SW480 (cell line): ENCODE measurements at regions not wholly inside any gene's neighbourhood (a gene's known extent, or its start where the extent isn't known, plus 50 kb on each side); places are given as distances from the start of the nearest gene placed in this dataset.

ENCODE experiments used
- DNase-seq: peaks from one replicate; pipeline ENCODE4 v3.0.0-alpha.2; 2016; ENCODE audit warnings: low spot score

DNA sequence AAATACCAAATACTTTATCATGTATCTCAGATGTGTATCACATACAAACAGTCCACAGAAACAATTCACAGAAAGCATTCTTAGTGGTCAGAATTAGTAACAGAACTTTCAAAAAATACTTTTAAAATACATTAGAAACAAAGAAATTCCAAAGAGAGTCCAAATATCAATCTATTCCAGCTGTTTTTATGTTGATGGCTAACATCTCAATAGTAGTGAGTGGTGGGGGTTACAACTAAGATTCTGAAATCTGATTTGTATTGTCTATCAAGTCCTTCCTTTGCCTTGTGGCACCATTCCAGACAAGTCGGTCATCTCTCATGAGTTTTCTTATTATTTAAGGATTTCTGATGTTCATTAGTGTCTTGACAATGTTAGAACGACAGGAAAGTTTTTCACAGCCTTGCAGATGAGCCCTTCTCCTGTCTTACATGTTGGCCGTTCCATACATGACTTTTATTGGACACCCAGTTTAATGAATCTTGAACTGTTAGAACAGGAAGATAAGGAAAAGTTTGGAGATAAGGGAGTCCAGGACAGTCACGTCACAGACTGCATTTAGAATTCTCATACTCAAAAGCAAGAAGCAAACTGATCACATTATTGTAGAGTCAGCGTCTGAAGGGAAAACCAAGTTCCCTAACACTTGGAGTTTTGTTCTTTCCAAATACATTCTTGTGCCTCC is 410.3 kb downstream of the PID1 start:
- DNase-seq = no peak

DNA sequence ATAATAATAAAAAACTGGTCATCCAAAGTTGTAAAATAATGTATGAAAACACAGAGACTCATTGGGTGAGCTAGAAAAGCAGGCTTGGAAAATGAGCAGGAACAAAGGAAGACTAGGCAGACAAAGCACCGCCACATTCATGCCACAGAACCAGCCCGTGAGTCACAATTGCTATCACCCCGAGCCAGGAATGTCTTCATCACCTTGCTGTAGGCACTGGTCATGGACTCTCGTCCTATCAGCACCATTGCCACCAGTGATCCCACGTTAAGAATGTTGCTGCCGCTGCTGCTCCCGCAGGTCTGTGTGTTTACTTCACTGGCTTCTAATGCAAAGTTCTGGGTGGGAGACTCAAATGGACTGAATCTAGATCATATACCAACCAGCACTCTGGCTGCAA is 417.9 kb downstream of the PID1 start:
- no peak for DNase-seq

DNA sequence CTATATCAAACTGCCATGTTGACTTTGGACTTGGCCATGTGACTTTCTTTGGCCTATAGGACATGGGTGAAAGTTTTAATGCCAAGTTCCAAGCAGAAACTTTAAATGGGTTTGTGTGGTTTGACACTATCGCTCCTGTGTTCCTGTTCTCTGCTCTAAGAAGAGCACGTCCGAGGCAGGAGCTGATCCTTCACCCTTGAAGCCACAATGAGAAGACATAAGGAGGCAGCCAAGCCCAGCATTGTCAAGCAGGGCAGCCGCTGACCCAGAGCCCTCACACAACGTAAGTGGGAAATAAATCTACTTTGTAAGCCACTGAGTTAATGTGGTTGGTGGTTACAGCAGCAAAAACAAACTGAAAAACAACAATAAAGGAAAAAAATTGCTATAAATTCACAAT is 422.4 kb downstream of the PID1 start:
- no peak for DNase-seq

DNA sequence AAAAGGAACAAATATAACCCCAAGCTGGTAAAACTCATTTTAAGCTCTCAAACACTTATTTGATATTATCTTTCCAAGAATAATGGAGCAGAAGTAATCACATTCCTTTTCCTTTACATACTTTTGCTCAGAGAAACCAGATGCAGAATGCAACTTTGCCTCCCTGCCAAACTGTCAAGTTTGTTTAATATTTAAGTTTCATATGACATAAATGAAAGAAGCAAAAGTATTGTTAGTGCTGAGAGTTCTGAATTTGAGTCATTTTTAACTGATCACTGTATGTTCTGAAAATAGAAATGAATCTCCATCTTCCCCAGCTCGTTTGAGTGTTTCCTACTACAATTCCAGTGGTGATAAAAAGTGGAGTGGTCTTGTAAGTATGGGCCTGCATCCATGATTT is 423.4 kb downstream of the PID1 start:
- no peak for DNase-seq

DNA sequence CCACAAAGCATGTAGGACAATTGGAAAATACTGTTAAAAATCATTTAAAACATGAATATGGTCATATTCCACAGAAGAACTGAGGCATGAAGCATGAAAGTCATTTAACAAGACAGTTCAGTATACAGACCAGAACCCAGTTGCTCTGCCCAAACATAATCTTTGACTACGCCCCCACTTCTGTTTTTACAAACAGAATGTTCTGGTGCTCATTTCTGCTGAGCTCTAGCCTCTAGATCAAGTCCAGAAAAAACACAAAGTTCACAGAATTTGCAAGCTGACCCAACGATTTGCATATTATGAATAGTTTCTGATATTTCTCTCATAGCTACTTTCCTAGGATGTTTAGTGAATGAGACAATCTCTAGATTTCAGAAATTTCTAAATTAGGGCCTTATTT is 424.9 kb downstream of the PID1 start:
- DNase-seq = no peak

DNA sequence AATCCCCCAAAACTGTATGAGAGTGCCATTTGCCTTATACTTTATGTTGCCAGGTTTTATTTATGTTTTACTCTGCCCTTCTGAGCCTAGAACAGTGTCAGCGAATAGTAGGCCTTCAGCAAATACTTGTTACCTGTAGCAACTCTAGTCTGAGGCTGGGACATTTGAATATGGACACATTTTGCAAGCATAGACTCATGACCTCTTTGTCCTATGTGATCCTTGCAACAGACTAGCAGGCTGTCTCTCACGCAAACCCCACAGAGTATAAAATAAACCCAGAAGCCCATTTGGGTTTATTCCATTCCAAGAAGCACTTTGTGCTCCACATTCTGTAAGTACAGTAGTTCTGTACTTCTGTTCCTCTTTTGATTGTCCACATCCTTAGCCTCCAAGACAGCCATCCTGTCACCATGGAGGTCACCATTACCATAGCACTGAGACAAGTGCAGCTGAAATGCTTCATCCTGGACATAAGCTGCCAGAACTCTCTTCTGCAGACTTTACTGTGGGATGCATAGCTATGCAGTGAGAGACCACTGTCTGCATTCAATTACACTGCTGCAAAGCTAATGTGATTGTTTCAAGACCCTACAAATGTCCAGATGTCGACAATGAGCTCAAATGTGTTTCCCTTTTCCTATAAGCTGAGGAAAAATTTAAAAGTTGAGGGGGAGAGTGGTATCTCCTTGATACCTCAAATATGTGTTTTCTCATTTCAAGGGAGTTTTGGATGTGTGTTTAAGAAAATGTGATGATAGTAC is 425.7 kb downstream of the PID1 start:
- no peak for DNase-seq

DNA sequence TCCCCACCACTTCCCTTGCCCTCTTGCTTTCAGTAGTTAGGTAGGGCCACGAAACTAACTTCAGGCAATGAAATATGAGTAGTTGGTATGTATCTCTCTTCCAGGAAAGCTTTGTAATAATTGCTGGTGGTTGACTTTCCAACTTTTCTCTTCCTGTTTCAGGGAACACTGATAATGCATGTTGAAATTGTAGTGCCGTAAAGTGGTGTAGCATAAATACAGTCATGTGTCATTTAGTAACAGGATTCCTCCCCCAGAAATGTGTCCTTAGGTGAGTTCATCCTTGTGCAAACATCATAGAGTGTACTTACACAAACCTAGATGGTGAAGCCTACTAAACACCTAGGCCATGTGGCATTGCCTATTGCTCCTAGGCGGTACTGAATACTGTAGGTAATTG is 429.2 kb downstream of the PID1 start:
- DNase-seq = no peak

DNA sequence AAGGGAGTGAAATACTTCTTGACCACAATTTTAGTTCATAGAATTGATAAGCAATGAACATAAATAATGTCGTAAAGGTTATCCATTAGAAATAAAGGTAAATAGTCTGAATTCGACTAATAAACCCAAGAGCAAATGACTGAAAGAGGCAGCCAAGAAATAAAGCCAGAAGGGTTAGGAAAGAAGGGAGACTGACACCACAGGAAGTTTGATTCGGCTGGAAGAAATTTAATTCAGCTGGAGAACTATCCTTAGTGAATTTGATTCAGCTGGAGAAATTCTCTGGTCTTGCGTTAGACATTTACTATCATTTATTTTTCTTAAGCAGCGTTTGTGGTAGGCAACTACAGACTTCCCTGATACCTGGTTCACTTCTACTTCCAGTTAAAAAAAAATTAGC is 429.6 kb downstream of the PID1 start:
- DNase-seq = no peak

DNA sequence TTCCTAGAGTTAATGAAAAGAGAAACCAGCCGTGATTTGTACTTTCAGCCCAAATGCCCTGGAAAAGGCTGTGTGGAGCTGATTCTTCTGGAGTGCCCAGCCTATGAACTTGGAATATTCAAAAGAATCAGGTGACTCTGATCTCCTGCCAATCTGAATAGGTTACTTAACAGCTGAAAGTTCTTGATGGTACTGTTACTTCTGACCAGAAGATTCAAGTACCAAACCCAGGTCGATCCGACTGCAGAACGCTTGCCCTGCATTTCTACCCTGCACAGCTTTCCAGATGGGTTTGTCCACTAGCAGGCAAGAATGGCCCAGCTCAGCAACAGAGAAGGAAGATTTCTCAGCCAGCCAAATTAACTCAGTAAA is 430.4 kb downstream of the PID1 start:
- DNase-seq = no peak

DNA sequence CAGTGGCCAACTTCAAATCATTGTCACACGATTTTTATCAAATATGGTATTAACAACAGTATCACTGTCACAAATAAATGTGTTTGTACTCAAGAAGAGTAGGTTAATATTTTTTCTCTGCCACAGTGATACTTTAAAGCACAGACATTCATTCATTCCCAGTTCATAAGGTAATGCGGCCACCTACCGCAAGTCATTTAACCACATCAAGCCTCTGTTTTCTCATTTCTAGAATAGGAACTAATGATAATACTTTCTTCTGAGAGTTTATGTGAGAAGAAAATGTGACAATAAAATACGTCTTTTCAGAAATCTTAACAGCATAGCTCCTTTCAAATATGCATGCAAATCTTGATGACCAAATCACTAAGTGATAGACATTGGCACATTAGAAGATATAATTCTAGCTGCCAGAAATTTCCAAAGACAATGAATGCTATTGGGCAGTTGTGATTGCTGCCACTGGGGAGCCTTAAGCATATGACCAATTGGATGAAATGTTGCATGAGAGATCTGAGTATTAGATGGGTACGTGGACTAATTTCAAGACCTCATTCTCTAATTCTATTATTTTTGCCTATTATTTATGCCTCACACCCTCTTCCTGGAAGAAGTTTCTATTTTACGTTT is 430.9 kb downstream of the PID1 start:
- no peak for DNase-seq

DNA sequence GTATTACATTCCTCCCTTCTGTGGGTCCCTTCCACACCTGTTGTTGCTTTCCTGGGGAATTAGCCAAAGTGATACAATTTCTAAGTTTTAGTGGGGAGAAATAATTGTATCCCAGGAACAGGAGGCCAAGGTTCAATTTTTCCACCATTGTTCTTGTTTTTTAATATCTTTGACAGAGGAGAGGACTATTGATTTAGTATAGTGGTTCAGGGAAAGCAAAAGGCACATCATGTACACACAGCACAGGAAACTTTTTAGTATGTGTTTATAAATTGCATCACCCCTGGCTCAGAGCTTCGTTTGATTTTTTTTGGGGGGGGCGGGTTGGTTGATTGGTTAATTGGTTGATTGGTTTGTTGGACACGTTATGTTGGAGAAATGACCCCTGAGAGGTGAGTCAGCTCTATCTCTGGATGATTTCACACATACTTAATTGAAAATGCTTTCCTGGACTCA is 431.6 kb downstream of the PID1 start:
- no peak for DNase-seq

DNA sequence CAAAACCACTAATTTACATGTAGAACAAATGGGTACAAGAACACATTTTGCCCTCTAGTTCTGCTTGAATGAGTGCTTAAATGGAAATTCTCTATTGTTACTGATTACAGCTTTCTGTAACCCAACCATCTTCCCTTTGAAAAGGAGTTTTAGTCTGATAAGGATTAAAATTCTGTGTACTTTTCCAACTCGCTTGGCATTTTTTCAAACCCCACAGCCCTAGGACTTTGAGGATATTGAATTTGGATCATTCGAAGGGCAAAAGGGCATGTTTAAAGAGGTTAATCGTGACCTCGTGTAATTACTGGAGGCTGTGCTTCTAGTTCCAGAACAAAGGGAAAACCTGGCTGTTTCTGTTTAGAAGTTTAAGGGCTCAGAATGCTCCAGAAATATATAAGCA is 432.3 kb downstream of the PID1 start:
- DNase-seq = no peak

DNA sequence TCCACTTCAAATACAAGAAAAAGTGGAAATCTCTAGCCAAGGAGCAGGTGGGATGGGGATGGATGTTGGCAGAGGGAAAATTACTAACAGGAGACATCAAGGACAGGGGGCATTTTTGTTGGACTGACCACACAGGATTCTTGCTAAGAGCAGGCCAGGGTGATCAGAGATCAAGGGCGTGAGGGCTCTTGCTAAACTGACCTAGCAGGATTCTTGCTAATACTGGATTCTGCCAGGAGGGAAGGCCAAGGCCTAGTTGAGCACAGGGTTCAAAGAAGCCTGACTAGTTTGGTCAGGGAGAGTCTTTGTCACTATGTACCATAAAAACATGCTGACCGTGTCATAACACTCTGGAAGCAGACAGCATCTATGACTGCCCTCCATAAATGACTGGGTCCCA is 442.7 kb downstream of the PID1 start:
- no peak for DNase-seq

DNA sequence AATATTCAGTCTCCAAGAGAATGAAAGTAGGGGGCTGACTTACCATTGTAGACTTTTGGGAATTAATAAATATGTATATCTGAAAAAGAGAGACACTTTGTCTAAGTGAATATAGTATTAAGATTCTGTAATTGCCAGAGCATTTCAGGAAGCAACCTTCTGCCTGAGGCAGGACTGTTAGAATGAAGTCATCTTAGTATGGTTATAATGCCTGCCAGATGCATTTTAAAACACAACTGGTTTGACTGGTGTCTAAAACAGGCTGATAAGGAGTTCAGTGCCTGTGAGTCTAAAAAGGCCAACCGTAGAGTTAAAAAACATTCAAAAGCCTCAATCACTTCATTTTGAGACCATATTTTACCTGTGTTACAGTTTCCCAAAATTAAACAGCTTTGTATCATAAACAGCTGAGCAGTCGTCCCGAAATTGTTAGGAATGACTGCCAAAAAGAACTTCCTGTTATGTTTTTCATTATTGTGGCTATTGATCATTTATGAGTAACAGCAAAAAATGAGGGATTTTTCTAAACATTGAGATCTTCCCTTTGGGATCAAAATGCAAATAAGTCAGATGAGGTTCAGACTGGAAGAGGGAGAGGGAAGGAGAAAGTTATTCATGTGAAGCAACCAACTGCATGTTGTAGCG is 443.9 kb downstream of the PID1 start:
- no peak for DNase-seq

DNA sequence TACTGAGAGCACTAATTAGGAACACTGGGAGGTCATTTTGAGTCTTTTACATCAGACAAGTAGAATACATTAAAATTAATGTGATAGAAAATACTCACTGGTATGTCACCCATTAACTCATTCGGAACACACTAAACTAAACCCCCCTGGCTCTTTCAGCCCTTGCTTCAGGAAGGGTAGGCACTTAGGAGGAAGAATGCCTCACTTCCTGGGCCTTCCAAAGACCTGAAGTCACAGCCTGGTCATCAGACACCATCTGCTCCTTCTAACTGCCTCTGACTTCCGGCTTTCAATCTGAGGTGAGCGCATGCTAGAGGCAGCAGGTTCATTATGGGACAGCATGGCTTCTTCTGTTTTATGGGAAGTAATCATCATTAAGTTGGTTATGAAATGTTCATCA is 451.4 kb downstream of the PID1 start:
- DNase-seq = no peak

DNA sequence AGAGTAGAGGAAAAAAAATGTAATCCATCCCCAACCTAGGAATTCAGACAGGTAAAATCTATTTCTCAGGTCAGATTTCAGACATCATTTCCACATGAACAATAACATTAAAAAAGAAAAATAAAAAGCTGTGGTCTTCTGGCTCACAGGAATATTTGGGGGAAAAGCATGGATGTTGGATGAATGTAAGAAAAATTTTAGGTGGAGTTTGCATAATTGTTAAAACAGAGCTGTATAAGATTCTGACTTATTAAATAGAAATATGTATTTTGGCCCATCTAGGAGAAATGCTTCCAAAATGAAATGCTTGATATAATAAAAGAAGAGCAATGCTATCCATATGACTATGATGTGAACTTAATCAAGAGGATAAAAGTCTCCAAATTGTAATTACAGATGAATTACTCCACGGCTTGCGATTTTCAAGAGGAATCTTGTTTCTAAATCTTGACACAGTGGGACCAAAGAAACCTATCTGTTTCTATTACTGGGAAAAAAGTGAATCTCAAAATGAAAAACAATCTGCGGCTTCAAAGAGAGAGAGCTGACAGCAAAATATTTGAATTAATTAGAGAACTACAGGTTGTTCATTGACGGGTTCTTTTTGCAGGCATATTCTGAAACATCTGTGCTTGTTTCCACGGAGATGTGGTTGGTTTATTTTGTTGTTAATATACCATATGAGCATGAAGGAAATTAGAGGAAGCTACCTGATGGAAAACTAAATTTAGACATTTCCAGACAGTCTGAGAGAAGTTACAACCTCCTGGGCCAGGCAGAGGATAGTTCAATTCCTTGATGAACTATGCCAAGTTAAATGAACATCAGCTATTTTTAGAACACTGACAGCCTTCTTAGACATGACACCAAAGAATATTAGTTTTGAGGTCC is 468.7 kb downstream of the PID1 start:
- no peak for DNase-seq

DNA sequence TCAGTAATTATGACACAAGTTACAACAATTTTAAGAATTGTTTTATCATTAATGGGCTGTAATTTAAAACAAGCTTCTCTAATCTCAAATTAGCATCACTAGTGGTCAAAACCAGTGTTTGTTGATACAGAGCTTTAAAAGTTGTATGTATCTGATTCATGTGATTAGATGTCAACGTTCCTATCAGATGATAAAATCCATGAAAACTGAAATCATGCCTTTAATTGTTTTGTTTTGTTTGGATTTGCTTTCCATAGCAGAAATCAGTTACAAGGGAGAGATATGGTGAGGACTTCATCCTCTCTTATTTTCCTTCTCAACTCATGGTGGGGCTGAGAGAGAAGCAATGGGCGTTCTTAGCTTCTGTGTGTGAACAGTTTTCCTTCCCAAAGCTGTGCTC is 469.6 kb downstream of the PID1 start:
- no peak for DNase-seq

DNA sequence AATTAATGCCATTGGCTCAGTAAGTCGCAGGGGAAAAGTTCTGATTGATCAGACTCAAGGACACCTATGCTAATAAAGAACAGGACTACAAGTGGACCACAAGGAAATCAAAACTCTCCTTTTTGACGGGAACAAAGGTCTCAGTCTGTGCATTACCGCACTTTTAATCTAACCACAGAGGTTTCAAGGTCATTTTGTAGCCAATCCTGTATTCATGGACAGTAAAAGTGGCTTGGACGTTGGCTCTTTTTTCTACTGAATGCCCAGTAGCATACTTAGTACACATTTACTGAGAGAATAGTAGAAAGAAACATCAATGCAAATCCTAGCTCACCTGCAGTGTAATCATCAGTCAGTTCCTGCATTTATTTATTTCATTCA is 471.9 kb downstream of the PID1 start:
- no peak for DNase-seq

DNA sequence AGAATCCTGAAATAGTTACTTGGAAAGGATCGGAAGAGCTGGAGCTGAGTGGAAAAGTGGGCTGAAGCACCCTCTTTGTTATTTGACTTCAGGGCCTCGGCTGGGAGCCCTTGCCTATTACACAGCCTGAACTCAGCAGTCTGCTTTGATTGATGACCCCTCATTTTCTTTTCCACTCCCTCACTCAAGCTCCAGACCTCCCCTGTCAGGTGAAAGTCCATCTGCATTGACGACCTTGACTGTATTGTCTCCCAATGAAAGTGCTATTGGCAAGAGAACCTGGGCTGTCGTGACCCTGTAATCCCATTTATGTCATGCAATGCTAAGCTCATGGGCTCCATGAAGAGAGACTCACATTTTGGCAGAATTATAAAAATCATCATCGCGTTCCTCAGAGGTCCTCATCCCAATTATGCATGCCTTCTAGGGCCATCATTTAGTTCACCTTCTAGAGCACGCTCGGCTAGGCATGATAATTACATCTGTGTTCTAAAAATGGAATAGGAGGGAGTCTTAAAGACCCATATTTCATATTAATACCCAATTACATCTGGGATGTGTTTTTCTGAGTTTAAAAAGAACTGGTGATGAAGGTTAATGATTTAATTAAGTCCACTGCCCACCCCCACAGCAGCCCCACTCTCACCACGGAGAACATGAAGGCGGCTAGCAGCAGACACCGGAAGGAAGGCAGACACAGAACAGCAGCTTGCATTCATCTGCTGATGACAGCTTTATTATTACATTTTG is 472.5 kb downstream of the PID1 start:
- no peak for DNase-seq

DNA sequence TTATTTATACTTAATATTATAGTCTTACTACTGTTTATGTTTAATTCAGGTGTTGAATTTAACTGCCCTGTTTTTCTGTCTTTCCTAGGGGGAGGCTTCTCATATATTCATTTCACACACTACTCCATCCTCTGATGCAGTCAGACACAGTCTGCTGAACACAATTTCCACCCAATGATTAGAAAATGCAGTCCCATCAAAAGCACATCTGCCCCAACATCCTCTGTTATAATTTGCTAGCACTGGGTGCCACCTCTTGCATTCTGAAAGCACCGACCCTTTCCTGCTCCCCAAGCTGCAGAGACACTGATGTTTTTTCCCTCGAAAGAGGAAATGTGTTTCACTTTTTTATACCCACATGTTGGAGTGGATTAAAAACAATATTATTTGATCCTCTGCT is 474.7 kb downstream of the PID1 start:
- no peak for DNase-seq

DNA sequence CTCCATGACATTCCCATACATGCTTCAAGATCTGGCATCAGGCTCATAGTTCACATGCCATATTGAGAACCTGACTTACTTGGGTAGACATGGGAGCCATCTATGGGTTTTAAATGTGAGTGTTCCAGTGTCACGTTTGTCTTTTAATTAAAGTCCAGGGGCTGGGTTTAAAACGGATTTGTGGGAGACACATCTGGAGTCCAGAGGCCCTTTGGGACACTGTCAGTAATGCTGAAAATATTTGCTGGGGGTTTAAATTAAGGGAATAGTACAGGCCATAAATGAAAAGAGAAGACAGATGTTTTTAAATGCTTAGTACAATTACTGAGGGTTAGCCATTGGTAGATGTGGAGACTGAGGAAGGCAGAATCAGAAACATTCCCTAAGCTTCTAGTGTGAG is 478.0 kb downstream of the PID1 start:
- no peak for DNase-seq
